ENCODE measurements at regions not wholly inside any gene's neighbourhood (a gene's known extent, or its start where the extent isn't known, plus 50 kb on each side); places are given as distances from the start of the nearest gene placed in this dataset.
A peak's percentile ranks its signal among the peaks of the same experiment; 100 is the strongest.

GRCh38 chr1:118821801-118822200, 166.3 kb downstream of the TBX15 start:
- Histone ChIP-seq H3K4me1 (peaks cover 3% of the 10 kb centered on the region), H3K36me3 (no peaks in the 10 kb centered on the region), H3K27me3 (no peaks in the 10 kb centered on the region), H3K9me3 (no peaks in the 10 kb centered on the region), H3K27ac (no peak overlapping the region), H3K4me3 (no peak overlapping the region)
- DNase-seq (ENCODE audit: low spot score in 2 of 2) = no peak
- TF ChIP-seq POLR2A (IDR thresholded peaks at IDR 0.05) = no peak
- no peak for TF ChIP-seq EP300 (IDR thresholded peaks at IDR 0.05)
- no peak for TF ChIP-seq CTCF (IDR thresholded peaks at IDR 0.05)
- no peak for TF ChIP-seq POLR2AphosphoS5 (IDR thresholded peaks at IDR 0.05)
- WGBS = 45% methylated on average over 2 of the region's 2 CpGs

- H3K4me1 ChIP-seq = peaks cover 3% of the 10 kb centered on the region
- no peaks in the 10 kb centered on the region for H3K27me3 ChIP-seq
- 95% methylated on average over 1 of the region's 1 CpG for WGBS
- no peaks in the 10 kb centered on the region for H3K9me3 ChIP-seq
- peak overlapping the region; percentile 51 for H3K27ac ChIP-seq
- no peak overlapping the region for H3K4me3 ChIP-seq
- no peak for DNase-seq (ENCODE audit: low spot score in 2 of 2)
- TF ChIP-seq CTCF (IDR thresholded peaks at IDR 0.05) (no peak), EP300 (IDR thresholded peaks at IDR 0.05) (no peak), POLR2A (IDR thresholded peaks at IDR 0.05) (no peak), POLR2AphosphoS5 (IDR thresholded peaks at IDR 0.05) (no peak)
- no peaks in the 10 kb centered on the region for H3K36me3 ChIP-seq
These were observed 167.3 kb downstream of the TBX15 start for GRCh38 chr1:118820864-118821263.

DNA sequence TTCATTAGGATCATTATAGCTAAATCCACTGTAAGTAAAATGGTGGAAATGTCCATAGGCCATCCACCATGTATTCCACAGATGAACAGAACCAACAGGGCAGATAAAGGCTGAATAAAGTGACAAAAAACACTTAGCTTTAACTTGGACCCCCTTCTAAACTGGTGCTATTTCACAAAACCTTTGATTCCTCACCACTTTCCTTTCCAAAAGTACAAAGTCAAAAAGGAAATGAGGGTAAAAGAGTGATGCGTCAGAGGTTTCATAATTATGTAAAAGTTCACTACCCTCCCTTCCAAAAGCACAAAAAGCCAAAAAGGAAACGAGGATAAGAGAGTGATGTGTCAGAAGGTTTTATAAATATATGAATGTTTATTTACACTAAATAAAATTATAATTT, 172.2 kb downstream of the TBX15 start:
- 58% methylated on average over 2 of the region's 2 CpGs for WGBS

GRCh38 chr1:118812555-118812954, 175.6 kb downstream of the TBX15 start:
- no peak overlapping the region for H3K27ac ChIP-seq
- WGBS = 72% methylated on average over 4 of the region's 4 CpGs
- no peak for TF ChIP-seq EP300 (IDR thresholded peaks at IDR 0.05)
- no peak for TF ChIP-seq POLR2A (IDR thresholded peaks at IDR 0.05)
- TF ChIP-seq POLR2AphosphoS5 (IDR thresholded peaks at IDR 0.05) = no peak
- TF ChIP-seq CTCF (IDR thresholded peaks at IDR 0.05) = no peak
- no peaks in the 10 kb centered on the region for H3K27me3 ChIP-seq
- no peak overlapping the region for H3K4me3 ChIP-seq
- H3K4me1 ChIP-seq = no peaks in the 10 kb centered on the region
- no peak for DNase-seq (ENCODE audit: low spot score in 2 of 2)
- H3K36me3 ChIP-seq = no peaks in the 10 kb centered on the region
- no peaks in the 10 kb centered on the region for H3K9me3 ChIP-seq

More for the DNA sequence above, 172.2 kb downstream of the TBX15 start:
- no peaks in the 10 kb centered on the region for H3K27me3 ChIP-seq
- H3K4me3 ChIP-seq = no peak overlapping the region
- no peaks in the 10 kb centered on the region for H3K4me1 ChIP-seq
- no peaks in the 10 kb centered on the region for H3K36me3 ChIP-seq
- no peak overlapping the region for H3K27ac ChIP-seq
- H3K9me3 ChIP-seq = no peaks in the 10 kb centered on the region
- TF ChIP-seq EP300 (IDR thresholded peaks at IDR 0.05) (no peak), POLR2A (IDR thresholded peaks at IDR 0.05) (no peak), CTCF (IDR thresholded peaks at IDR 0.05) (no peak), POLR2AphosphoS5 (IDR thresholded peaks at IDR 0.05) (no peak)
- no peak for DNase-seq (ENCODE audit: low spot score in 2 of 2)

GRCh38 chr1:118811156-118811555, 177.0 kb downstream of the TBX15 start:
- no peak overlapping the region for H3K27ac ChIP-seq
- TF ChIP-seq EP300 (IDR thresholded peaks at IDR 0.05) (no peak), POLR2AphosphoS5 (IDR thresholded peaks at IDR 0.05) (no peak), POLR2A (IDR thresholded peaks at IDR 0.05) (no peak), CTCF (IDR thresholded peaks at IDR 0.05) (no peak)
- no peaks in the 10 kb centered on the region for H3K36me3 ChIP-seq
- no peak overlapping the region for H3K4me3 ChIP-seq
- 100% methylated on average over 1 of the region's 1 CpG for WGBS
- DNase-seq (ENCODE audit: low spot score in 2 of 2) = no peak
- H3K4me1 ChIP-seq = no peaks in the 10 kb centered on the region
- no peaks in the 10 kb centered on the region for H3K9me3 ChIP-seq
- no peaks in the 10 kb centered on the region for H3K27me3 ChIP-seq
